ENCODE measurements at regions not wholly inside any gene's neighbourhood (a gene's known extent, or its start where the extent isn't known, plus 50 kb on each side); places are given as distances from the start of the nearest gene placed in this dataset.
"Not testable (repeated sequence)": the region's sequence is repeated elsewhere in the genome, so short reads cannot be mapped to it uniquely, and the experiment has no call there.

DNA sequence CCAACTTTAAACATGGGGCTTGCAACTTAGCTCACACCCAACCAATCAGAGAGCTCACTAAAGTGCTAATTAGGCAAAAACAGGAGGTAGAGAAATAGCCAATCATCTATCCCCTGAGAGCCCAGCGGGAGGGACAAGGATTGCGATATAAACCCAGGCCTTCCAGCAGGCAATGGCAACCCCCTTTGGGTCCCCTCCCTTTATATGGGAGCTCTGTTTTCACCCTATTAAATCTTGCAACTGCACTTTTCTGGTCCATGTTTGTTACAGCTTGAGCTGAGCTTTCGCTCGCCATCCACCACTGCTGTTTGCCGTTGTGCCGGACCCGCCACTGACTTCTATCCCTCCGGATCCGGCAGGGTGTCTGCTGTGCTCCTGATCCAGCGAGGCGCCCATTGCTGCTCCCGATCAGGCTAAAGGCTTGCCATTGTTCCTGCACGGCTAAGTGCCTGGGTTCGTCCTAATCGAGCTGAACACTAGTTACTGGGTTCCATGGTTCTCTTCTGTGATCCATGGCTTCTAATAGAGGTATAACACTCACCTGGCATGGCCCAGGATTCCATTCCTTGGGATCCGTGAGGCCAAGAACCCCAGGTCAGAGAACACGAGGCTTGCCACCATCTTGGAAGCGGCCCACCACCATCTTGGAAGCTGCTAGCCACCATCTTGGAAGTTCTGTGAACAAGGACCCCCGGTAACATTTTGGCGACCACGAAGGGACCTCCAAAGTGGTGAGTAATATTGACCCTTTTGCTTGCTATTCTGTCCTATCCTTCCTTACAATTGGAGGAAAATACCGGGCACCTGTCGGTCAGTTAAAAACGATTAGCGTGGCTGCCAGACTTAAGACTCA, 161.3 kb upstream of the GCFC2 start:
- DNase-seq: not testable (repeated sequence)

- no peak for DNase-seq
These were observed 160.0 kb upstream of the GCFC2 start for GRCh38 chr2:75870651-75871137.

DNA sequence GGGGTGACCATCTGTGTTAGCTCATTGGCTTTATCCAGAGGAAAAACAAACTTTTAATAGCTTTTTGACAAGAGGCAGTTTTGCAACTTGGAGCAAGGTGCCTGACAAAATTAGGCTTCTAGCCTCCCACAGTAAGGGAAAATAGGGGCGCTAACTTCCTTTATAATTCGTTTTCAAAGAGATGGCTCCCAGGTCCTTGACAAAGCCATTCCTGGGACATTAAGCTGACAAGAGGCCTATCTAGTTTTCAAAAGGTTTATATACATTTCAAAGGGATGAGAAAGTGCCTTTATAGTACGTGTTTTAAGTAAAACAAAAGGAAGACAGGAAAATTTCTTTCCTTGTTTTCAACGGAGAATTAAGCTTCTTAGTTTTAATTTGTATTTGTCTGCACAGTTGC, 159.4 kb upstream of the GCFC2 start:
- no peak for DNase-seq

GRCh38 chr2:75865702-75866101, 155.0 kb upstream of the GCFC2 start:
- DNase-seq: no peak

DNA sequence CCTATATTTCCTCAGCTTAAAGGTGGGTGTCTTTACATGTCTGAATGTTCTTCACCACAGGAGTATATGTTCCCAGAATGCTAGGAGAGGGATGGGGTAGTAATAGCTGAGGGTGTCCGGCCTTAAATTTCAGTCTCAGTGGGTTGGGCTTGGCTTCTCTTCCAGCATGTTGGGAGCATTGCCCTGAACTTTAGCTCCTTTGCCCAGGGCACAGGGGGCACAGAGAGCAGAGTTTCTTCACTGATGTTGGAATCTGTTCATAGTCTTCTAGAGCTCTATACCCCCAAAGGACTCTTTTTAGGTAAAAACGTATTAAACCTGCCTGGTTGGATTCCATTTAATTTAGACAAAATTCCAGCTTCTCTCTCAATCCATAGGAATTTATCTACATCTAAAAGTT, 154.4 kb upstream of the GCFC2 start:
- DNase-seq: no peak

- DNase-seq: no peak
These were observed 151.8 kb upstream of the GCFC2 start for GRCh38 chr2:75862547-75862946.

DNA sequence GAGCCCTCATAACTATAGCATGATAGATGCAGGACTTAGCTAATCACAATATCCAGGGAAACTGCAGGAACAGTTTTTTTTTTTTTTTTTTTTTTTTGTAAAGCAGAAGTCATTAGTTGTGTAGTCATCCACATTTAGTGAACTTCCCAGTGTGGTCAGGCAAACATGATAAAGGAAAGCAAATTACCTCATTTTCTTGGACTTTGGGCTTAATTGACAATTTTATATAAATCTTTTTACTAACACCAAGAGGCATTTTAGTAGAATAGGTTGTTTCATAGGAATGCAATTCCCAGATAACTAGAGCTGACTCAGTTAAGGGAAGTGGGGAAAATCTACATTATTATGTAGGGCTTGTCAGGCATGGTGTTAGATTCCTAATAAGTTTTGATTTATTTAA, 142.7 kb upstream of the GCFC2 start:
- no peak for DNase-seq

GRCh38 chr2:75852639-75853038, 141.9 kb upstream of the GCFC2 start:
- no peak for DNase-seq

DNA sequence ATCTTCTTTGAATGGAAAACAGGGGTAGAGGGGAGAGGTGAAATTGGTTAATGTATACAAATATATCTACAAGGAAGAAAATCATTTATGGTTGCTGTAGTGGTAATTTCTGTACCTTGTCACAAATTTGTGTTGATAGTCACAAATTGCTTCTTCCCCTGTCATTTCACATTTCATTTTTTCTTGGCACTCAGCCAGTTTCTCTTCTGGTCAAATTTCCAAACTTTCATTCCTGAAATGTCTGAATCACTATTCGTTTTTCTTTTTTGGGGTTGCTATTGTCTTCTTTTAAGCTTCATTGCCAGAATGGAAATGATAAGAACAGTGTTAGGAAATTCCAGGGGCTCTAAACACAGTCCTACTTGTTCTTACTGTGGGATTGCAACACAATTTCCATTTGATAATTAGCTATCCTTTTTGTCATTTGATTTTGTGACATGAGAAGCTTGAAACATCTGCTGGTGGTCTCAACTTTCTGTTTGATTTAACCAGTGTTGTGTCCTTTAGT, 136.0 kb upstream of the GCFC2 start:
- DNase-seq: no peak

DNA sequence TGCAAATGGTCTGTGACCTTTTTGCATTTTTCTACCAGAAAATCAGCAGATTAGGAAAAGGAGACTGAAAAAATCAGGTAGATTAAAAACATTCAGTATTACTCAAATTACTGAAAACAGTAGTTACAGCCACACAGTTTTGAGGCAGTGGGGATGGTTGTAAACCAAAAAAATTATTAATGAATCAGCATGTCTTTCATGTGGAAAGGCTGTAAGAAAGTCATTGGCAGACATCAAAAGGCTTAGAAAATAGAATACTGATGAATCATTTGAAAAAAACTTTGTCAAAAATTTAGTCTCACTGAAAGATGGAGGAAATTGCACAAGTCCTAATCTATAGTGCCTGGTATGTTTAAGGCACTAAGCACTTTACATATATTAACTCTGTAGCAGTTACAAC, 133.9 kb upstream of the GCFC2 start:
- no peak for DNase-seq

GRCh38 chr2:75834588-75834987, 123.9 kb upstream of the GCFC2 start:
- DNase-seq: not testable (repeated sequence)

DNA sequence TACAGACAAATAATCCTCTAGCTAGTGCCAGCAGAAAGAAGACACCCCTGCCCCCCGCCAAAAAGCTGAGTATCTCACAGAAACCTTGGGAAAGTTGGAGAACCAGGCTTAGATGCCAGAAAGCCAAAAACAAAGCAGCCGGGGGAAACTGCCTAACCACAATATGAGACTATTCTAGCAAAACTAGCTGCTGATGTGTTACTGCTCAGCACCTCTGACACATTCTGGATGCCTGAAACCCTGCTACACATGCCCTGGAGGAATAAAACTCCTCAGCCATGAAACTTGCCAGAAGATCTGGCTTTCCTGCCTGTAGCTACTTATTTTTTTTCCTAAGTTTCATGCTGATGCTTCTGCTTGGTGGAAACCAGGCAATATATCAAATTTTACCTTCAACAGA, 122.7 kb upstream of the GCFC2 start:
- no peak for DNase-seq

DNA sequence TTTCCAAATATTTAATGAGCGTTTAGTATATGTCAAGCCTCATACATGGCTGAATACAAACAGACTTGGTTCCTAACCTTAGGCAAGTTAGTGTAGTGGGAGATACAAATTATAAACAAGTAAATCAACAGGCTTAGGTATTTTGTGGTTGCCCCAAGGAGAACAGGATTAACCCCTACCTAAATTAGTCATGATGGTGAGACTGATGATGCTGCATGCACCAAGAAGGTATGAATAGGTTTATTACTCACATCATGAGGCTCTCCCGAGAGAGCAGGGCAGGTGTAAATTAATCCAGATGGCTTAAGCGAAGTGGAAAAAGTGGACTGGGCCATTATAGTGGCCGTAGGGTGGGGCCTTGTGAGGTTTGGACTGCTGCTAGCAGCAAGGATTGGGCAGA, 118.1 kb upstream of the GCFC2 start:
- no peak for DNase-seq

DNA sequence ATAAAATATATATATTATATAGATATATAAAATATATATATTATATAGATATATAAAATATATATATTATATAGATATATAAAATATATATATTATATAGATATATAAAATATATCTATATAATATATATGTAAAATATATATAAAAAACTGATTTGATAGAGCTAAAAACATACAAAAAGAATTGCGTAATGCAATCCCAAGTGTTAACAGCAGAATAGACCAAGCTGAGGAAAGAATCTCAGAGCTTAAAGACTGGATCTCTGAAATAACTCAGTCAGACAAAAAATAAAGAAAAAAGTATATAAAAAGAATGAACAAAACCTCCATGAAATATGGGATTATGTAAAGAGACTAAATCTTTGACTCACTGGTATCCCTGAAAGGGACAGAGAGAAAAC, 112.8 kb upstream of the GCFC2 start:
- DNase-seq: not testable (repeated sequence)

DNA sequence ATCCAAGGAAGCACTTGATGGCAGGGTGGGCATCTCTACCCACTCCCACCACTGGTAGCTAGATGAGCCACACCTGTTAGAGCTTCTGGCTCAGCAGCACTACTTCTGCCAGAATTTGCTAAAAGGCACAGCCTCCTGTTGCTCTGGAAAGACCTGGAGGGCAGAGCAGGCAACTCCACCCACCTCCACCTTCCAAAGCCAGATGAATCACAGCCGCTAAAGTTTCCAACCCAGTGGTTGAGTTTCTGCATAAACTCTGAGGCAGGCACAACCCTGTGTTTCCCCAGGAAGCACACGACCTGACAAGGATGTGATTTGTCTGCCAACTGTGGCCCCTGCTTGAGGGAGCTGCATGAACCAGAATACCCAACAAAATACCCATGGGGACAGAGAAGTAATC, 111.6 kb upstream of the GCFC2 start:
- no peak for DNase-seq

DNA sequence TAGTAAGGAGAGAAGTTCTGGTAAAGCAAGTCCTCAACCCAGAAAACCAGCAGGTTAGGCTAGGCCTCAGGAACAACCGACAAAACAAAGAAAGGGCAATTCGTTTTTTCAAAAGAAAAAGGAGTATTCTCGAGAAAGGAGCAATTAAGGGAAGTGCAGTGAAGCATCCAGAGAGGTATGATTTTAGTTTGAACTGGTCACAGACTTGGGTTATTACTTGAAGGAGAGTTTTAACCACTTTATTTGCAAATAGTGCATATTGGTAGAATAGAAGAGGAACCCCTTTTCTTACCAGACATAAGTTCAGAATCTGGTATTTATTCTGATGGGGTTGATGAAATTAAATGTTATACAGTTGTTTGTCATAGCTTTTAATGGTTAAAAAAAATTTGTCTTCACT, 110.0 kb upstream of the GCFC2 start:
- no peak for DNase-seq

- no peak for DNase-seq
These were observed 100.1 kb upstream of the GCFC2 start for GRCh38 chr2:75810611-75811330.

- DNase-seq: no peak
These were observed 98.2 kb upstream of the GCFC2 start for GRCh38 chr2:75808793-75809535.

- no peak for DNase-seq
These were observed 97.3 kb upstream of the GCFC2 start for GRCh38 chr2:75807992-75808391.

- no peak for DNase-seq
These were observed 90.7 kb upstream of the GCFC2 start for GRCh38 chr2:75801234-75801982.

DNA sequence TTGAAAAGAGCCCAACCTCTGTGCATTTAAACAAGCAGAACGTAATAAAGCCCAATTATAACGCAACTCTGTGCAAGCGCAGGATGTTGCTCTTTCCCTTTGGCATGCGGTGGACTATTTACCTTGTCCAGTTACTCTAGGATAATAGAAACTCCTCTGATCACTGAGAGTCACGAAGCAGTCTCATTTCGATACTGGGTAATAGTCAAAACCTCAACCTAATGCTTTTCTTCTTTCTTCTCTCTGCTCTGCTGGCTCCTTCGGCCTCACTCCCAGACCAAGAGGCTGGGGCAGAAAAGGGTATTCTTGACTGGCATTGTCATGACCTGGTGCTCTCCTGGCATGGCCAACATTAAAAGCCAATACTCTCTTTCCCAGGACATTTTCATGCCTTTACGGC, 89.7 kb upstream of the GCFC2 start:
- no peak for DNase-seq

GRCh38 chr2:75799859-75800258, 89.1 kb upstream of the GCFC2 start:
- no peak for DNase-seq

GRCh38 chr2:75798569-75798968, 87.9 kb upstream of the GCFC2 start:
- no peak for DNase-seq
